ENCODE measurements at regions not wholly inside any gene's neighbourhood (a gene's known extent, or its start where the extent isn't known, plus 50 kb on each side); places are given as distances from the start of the nearest gene placed in this dataset.

- Histone ChIP-seq H3K4me1 (ENCODE audit: control insufficient read depth in 5 of 5, insufficient read depth in 5 of 5, low read length in 5 of 5) (peaks cover 0 to 7% (median 4%) of the 10 kb centered on the region in 5 donors), H3K9ac (ENCODE audit: insufficient read depth in 1 of 2, low read length in 2 of 2) (no peak overlapping the region), H3K27ac (ENCODE audit: low read depth in 1 of 2, low read length in 1 of 2) (no peak overlapping the region), H3K4me3 (no peak overlapping the region), H3K36me3 (ENCODE audit: control insufficient read depth in 4 of 4, insufficient read depth in 4 of 4, low read length in 4 of 4) (no peaks in the 10 kb centered on the region), H3K9me3 (ENCODE audit: control insufficient read depth in 4 of 4, insufficient read depth in 3 of 4, low read length in 3 of 4) (no peaks in the 10 kb centered on the region), H3K27me3 (ENCODE audit: control insufficient read depth in 3 of 3, insufficient read depth in 3 of 3, low read length in 2 of 3) (no peaks in the 10 kb centered on the region)
- DNase-seq (no peak), ATAC-seq (ENCODE audit: insufficient read depth, low FRiP score) (no peak)
- no peak for TF ChIP-seq CTCF (IDR thresholded peaks at IDR 0.05; ENCODE audit: control extremely low read depth, extremely low read depth)
- WGBS, 2 donors: 87 to 97% methylated on average over 4 of the region's 4 CpGs
Observed at GRCh38 chr13:44221657-44222056, 152.0 kb upstream of the SERP2 start.

- WGBS, 2 donors: 39 to 45% methylated on average over 2 of the region's 2 CpGs
- ATAC-seq (ENCODE audit: insufficient read depth, low FRiP score) (peak; percentile 45), DNase-seq (no peak)
- H3K9me3 ChIP-seq (ENCODE audit: control insufficient read depth in 4 of 4, insufficient read depth in 3 of 4, low read length in 3 of 4): peaks cover 0 to 1% (median 0%) of the 10 kb centered on the region in 4 donors
- peak overlapping the region; percentile 63 to 68 for H3K27ac ChIP-seq (ENCODE audit: low read depth in 1 of 2, low read length in 1 of 2)
- H3K27me3 ChIP-seq (ENCODE audit: control insufficient read depth in 3 of 3, insufficient read depth in 3 of 3, low read length in 2 of 3): no peaks in the 10 kb centered on the region
- H3K9ac ChIP-seq (ENCODE audit: insufficient read depth in 1 of 2, low read length in 2 of 2): no peak overlapping the region
- no peak overlapping the region for H3K4me3 ChIP-seq
- no peak for TF ChIP-seq CTCF (IDR thresholded peaks at IDR 0.05; ENCODE audit: control extremely low read depth, extremely low read depth)
- H3K36me3 ChIP-seq (ENCODE audit: control insufficient read depth in 4 of 4, insufficient read depth in 4 of 4, low read length in 4 of 4): no peaks in the 10 kb centered on the region
- H3K4me1 ChIP-seq (ENCODE audit: control insufficient read depth in 5 of 5, insufficient read depth in 5 of 5, low read length in 5 of 5): peaks cover 0 to 7% (median under 1%) of the 10 kb centered on the region in 5 donors
Observed at GRCh38 chr13:44223770-44224444, 149.7 kb upstream of the SERP2 start.

GRCh38 chr13:44224450-44225149, 149.0 kb upstream of the SERP2 start:
- Histone ChIP-seq H3K4me1 (ENCODE audit: control insufficient read depth in 5 of 5, insufficient read depth in 5 of 5, low read length in 5 of 5) (peaks cover 0 to 6% (median 0%) of the 10 kb centered on the region in 5 donors), H3K27ac (ENCODE audit: low read depth in 1 of 2, low read length in 1 of 2) (peak overlapping the region; percentile 63 to 68), H3K27me3 (ENCODE audit: control insufficient read depth in 3 of 3, insufficient read depth in 3 of 3, low read length in 2 of 3) (no peaks in the 10 kb centered on the region), H3K9me3 (ENCODE audit: control insufficient read depth in 4 of 4, insufficient read depth in 3 of 4, low read length in 3 of 4) (peaks cover 0 to 1% (median 0%) of the 10 kb centered on the region in 4 donors), H3K36me3 (ENCODE audit: control insufficient read depth in 4 of 4, insufficient read depth in 4 of 4, low read length in 4 of 4) (no peaks in the 10 kb centered on the region), H3K9ac (ENCODE audit: insufficient read depth in 1 of 2, low read length in 2 of 2) (no peak overlapping the region), H3K4me3 (no peak overlapping the region)
- ATAC-seq (ENCODE audit: insufficient read depth, low FRiP score) (peak; percentile 21), DNase-seq (peak in 2 of 3 donors; percentile 51 to 77)
- no peak for TF ChIP-seq CTCF (IDR thresholded peaks at IDR 0.05; ENCODE audit: control extremely low read depth, extremely low read depth)
- 64 to 87% methylated on average over 2 of the region's 2 CpGs for WGBS, 2 donors
